ENCODE measurements at regions not wholly inside any gene's neighbourhood (a gene's known extent, or its start where the extent isn't known, plus 50 kb on each side); places are given as distances from the start of the nearest gene placed in this dataset.
"Not testable (repeated sequence)": the region's sequence is repeated elsewhere in the genome, so short reads cannot be mapped to it uniquely, and the experiment has no call there.

DNA sequence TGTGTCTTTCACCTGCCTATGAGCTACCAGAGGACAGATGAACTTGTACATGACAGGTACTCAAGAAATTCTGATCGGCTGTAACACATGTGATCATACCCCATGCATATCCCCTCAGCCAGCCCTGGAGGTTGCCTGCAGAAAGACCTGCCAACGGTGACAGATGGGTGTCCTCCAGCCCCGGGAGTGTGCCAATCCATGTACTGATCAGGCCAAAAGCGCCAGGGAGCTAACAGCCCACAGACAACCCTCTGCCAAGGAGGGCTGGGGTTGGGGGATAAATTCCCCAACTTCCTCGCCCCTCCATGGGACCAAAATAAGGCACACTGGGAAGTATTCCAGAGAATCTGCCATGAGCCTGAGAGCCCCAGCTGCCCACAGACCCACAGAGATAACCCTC lies 189.4 kb downstream of the CCT6B start:
- no peak for DNase-seq

DNA sequence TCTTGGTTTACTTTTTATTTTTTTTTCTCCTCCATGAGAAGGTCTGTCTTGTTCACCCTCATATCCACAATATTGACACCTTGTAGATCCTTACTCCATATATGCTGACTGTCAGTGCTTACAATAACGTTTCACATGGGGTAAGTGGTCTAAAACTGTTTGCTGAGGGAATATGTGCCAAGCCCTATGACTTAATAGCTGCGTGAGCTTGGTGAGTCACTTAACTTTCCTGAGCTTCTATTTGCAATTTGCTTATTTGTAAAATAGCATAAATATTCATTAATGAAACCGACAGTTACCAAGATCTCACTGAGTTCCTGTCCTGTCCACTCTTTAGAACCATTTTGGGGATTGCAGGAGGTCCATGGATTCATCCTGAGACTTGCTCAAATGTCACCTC lies 190.7 kb downstream of the CCT6B start:
- DNase-seq = no peak

DNA sequence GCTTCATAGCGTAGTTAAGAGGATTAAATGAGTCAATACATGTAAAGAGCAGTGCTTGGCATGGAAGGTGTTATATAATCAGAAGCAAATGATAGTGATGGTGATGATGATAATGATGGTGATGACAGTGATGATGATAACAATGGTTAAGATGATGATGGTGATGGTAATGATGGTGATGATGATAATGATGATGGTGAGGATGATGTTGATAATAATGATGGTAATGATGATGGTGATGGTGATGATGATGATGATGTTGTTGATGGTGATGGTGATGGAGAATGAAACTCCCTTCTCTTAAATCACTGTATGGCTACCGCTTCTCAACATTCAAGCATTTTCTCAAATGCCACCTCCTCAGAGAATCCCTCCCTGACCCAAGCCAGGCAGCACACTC lies 190.5 kb downstream of the TMEM132E start:
- no peak for DNase-seq

DNA sequence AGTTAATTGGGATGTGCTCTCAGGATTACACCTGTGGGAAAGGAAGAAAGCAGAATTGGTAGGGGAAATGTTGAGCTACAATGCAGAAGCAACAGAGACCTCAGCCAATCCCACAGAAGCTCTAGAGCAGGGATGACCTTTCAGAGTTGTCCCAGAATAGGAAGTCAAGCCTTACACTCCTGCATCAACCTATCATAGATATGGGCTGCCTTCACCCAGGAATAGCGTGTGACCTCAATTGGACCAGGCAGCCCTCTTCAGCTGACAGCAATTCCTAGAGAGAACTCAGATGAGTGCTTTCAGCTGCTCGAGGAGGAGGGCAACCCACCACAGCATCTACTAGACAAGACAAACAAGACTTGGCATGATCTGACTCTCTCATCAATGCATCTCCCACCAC lies 189.7 kb downstream of the TMEM132E start:
- no peak for DNase-seq

DNA sequence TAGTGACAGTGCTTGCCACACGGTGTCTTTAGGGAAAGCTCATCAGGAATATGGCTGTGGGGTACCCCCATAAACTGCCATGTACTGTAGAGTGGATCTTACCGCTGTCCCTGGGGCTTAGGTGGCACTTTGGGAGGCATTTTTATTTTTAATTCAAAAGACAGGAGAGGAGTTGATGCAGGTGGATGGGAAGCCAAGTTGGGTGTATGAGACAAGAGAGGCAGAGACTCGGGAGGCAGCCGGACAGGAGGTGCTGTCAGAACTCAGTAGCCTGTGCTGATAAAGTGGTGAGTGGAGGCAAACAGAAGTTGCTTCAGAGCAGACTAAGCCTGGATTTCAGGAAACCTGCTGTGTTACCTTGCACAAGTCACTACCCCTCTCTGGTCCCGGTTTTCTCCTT lies 185.9 kb downstream of the TMEM132E start:
- DNase-seq = no peak

DNA sequence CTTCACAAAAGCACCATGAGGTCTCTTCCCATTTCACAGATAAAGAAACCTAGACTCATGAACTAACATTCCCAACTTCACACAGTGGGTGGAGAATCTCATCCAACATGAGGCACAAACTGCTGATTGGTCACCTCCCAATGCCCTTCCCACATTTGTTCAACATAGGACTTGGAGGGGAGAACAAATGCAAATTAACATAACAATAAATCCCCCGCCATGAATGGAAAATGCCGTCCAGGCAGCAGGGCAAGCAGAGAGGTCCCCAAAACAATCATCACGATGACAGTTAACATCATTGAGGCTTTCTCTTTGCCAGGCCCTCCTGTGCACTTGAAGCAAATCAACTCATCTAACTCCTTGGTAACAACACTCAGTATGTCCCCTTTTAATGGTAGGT lies 185.3 kb downstream of the TMEM132E start:
- DNase-seq = no peak

DNA sequence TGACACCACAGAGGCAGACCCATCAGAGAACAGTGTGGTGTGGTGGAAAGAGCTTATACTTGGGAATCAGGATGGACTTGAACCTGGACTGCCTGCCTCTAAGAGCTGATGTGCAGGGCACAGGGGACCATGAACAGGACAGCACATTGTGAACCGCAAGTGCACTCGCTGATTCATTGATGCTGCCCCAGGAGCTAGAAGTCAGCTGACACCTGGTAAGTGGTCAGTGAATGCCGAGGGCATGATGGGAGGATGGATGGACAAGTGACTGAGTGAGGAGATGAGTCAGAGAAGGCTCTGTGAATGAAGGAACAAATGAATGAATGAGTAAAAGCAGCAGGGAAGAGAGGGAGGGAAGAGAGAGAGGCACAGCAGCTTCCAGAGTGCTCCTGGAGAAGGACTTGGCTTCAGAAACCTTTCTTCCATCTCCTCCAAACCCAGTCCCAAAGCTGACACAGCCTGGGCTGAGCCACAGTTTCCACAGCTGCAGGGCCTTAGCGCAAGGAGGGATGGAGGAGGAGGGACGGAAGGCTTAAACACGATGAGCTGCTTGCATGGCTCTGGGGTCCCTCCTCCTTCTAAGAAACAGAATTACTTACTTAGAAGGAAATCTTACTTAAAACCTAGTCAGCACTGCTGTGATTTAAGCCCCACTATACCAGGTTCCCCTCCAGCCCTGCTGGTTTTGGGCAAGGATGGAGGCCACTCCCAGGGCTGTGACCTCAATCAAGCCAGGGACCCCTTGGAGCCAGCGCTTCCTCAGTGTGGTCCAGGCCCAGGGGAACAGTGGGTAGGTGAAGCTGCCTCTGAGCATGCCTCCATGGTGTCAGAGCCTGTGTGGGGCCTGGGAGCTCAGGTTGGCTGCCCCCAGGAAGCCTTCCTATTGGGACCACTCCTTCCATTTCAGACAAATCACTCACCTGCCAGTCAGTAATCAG lies 184.6 kb downstream of the TMEM132E start:
- no peak for DNase-seq

DNA sequence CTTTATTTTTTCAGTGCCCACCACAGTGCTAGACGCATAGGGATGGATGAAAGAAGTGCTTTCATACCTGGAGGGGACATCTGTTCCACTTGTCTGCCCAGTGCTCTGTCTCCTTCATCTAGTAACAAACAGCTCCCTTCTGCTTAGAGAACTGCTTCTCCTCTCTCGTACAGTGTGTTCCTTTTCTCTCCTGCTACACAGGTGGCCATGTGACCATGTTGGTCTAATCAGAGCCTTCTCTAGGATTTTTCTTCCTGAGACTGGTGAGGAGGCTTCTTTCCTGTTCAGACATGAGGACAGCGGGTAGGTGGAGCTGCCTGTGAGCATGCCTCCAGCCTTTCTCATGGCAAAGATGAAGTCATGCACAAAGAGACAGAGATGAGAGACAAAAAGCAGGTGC lies 182.7 kb downstream of the TMEM132E start:
- no peak for DNase-seq

DNA sequence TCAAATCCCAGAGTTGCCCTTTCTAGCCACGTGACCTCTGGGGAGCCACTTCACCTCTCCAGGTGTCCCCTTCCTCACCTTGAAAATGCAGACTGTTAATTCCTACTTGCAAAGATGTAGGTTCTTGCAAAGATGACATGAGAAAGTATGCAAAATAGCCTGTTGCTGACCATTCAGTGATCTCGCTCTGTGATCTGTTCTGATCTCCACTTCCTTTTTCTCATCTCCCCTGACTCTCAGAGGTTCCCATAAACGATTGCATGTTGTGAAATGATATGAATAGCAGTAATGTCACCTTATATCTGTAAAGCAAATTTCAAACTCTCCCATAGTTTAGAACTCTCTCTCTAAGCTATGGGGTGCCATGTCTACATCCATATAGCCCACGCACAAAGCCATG lies 182.3 kb downstream of the TMEM132E start:
- DNase-seq = no peak

DNA sequence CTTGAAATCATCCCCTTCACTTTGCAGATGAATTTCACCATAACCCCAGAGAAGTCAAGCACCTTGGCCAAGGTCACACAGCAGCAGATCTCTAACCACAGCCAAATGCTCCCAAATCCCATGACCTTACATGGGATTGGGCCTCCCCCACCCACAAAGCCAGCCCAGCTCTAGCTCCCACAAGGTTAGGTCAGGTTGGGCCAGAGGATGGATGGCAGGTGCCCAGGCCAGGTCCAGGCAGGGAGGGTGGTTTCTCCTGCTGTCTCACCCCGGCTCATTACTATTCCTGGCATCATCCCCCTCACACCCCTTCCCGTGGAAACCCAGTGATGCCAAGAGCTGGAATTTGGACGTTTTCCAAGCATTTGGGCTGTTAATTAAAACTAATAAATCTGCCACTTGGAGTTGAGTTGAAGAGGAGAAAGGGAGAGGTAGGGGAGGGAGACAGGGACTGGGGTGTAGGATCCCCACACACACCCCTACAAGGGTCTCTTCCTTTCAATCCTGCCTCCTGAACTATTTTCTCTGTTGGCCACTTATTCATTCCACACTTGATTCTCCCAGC lies 181.6 kb downstream of the TMEM132E start:
- DNase-seq = no peak

DNA sequence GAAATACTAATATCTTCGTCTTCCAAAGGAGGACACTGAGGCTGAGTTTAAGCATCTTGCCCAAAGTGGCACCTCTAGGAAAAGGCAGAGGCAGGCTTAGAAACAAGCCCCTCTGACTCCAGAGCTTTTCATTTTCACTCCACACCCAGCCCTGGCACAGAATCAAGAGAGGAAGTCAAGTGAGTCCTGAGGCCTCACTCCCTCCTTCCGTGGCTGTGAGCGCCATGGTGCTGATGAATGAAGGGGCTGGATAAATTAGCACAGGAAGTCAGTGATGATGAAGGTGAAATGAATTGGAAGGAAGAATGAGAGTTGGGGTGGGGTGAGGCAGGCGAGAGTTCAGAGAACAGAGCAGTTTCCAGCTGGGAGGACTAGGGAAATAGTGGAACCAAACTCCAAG lies 179.3 kb downstream of the TMEM132E start:
- no peak for DNase-seq

DNA sequence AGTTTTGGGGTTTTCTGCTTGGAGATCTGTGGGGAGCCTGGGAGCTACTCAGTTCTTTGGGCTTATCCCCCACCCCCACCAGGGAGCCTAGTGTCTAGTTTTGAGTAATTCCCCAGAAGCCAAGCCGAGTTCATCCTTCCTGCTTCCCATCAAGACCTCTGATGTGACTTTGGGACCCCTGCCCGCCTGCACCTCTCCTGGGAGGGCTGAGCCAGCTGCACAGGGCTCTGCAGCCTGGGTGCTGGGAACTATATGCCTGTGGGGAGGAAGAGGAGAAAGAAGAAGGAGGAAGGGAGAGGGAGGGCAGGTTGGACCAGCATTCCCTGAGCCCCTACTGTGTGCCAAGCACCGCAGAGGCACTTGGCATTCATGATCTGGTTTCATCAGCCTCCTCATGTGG lies 178.9 kb downstream of the TMEM132E start:
- DNase-seq = no peak

DNA sequence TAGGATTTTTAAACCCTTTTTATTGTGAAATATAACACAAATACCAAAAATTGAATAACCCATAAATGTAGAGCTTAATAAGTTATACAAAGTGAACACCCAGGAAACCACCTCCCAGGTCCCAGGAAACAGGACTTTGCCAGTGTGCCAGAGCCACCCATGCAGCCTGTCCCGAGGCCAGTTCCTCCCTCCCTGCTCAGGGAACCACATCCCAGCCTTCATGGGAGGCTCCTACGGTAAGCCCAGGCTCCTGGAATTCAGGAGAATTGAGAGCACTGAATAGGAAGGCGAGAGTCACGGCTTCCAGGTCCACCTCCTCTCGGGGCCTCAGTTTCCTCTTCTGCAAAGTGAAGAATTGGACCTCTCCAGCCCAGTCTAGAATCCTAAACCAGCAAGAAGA lies 178.2 kb downstream of the TMEM132E start:
- no peak for DNase-seq

DNA sequence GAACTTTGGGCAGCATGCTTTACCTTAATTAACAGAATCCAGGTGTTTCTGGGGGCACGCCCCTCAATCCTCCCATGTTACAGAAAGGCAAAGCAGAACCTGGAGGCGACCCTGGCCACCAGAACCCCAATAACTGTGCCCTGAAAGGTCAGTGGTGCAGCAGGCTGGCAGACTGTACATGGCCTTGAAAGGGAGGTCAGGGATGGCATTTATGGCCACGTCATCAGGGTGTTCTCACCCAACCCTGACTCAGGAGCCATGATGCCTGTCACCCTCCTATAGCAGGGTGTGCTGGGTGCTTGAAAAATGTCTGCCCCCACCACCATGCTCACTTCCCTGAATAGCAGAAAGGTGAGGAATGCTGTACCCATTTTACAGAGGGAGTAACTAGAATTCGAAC lies 177.7 kb downstream of the TMEM132E start:
- DNase-seq = no peak

DNA sequence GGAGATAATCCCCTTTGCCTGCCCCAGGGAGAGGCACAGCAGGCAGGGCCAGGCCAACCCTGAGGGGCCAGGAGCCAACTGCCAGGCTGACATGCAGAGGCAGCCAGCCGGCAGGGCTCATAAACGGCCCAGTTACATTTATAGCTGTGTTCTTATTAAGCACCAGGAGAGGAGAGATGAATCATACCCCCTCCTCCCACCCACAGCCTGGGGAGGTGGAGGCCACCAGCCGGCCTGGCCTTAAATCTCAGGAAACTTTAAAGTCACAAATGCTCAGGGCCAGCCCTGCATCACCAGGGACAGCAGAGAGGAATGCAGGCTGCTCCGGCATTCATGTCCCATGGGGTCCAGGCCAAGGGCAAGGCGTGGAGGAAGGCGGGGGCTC lies 177.2 kb downstream of the TMEM132E start:
- no peak for DNase-seq

DNA sequence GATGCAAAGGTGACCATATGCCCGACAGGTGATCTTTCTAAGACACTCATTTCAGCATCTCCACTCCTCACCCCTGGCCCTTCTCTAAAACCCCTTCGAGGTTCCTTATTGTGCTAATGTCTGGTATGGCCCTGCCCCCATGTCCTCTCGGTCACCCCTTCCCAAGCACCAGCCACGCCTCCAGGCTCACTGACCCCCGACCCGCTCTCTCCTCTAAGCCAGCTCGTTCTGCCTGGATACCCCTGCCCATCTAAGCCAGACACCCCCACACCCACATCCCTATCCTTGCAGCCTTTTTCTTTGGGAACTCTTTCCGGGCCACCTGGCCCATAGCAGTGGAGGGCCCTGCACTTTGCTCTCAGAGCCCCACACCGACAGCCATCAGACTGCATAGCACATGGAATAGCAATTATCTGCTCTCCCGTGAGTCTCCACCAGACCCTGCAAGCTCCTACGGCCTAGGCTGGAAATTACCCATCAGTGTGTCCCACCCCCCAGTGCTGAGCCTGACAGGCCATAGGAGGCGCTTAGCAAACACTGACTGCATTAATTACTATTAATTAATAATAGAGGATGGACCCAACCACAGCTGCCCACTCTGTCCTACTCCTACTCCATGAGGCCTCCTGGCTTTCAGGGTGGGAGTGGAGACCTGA lies 176.7 kb downstream of the TMEM132E start:
- no peak for DNase-seq

DNA sequence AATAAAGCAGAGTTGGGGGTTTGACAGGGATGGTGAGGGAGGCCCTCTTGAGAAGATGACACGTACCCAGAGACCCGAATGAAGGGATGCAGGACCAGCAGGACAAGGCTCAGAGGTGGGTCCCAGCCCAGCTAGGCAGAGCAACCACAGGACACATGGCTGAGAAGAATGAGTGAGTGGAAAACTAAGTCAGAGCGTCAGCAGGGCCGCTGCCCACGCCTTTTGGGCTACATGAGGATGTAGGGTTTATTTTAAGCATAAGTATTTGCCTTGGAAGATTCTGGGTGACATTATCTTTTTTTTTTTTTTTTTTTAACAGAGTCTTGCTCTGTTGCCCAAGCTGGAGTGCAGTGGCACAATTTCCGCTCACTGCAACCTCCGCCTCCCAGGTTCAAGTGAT lies 176.0 kb downstream of the TMEM132E start:
- no peak for DNase-seq

DNA sequence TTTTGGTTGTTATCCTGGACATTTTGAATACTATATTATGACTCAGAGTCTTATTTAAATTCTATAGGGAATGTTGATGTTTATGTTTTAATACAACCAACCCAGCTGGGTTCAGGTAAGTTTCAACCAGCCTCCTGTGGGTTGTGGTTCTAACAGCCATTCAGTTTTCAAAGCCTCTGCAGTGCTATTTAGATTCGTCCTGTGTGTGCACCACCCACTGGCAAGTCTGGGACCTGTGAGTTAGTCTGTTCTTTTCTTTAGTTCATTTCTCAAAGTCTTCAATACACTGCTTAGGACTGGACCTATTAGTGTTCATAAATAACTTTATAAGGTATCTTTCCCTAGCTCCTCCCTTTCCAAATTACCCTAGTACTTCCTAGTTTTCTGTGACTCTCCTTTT lies 170.6 kb downstream of the TMEM132E start:
- no peak for DNase-seq

DNA sequence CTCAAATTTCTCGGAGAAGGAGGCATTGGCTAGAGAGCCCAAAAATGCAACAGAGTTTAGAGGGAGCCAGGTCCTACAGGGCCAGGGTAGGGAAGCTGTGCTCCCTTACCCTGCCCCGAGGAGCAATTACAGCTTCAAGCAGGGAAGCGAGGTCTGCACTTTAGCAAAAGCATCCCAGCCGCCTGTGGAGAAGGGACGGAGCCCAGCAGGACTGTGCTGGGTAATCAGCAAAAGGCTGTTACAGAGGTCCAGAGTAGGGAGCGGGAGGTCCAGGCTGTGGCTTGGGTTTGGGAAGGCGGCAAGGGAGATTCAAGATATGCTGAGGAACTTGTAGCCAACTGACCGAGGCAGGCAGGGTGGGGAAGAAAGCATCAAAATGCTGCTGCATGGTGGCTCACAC lies 162.6 kb downstream of the TMEM132E start:
- DNase-seq = no peak

DNA sequence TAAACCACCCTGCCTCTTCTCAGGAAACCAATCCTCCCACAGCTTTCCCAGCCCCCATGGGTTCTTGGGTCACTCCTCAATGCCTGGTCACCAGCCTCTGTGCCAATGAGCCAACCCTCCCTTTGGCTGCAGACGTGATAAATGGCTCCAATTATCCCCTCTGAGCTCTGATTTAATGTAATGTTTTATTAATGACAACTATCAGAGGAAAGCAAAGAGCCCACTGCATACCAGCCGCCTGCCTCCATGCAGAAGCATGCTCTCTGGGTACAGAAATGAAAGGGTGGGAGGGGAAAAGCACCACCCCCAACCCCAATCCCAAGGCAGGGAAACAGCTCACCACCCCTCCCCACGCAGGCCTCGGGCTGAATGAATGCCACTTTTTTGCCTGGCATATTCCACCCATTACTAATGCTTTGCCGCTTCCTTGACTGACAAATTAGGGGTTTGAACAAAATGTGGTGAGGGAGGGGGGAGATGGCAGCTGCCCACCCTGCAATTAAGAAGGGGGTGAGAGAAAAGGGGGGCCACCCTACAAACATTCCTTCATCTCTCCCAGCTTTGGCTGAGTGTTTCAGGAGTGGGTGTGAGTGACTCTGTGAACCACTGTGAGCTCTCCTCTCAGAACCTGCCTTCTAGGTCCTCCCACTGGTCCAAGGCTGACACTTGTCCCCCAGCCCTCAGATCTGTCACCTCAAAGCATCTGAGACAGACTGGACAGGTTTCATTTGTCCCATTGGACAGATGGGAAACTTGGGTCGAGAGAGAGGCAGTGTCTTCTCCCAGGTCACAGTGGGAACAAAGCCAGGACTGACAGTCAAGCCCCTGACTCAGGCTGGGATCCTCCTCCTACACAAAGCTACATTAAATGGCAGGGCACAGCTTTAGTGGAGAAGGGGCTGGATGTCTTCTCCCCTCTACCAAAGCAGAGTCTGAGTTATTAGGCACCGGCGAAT lies 161.5 kb downstream of the TMEM132E start:
- DNase-seq = no peak

DNA sequence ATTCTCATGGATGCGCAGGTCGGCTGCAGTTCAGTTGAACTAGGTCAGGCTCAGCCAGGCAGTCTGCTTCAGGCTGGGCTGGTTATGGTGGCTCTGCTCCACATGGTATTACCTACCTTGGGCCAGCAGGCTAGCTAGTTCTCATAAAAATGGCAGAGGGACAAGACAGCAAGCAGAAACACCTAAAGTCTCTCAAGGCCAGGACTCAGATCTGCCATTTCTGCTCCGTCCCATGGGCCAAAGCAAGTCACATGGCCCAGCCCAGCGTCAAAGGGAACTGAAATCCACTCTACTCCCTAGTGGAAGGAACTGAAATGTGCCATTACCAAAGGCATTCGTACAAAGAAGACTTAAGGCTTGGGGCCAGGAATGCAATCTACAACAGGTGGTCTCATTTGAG lies 160.0 kb downstream of the TMEM132E start:
- DNase-seq = no peak

DNA sequence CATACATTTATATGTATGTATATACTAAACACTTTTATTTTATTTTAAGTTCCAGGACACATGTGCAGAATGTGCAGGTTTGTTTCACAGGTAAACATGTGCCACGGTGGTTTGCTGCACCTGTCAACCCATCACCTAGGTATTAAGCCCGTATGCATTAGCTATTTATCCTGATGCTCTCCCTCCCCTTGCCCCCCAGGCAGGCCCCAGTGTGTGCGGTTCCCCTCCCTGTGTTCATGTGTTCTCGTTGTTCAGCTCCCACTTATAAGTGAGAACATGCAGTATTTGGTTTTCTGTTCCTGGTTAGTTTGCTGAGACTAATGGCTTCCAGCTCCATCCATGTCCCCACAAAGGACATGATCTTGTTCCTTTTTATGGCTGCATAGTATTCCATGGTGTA lies 158.3 kb downstream of the TMEM132E start:
- DNase-seq = not testable (repeated sequence)

DNA sequence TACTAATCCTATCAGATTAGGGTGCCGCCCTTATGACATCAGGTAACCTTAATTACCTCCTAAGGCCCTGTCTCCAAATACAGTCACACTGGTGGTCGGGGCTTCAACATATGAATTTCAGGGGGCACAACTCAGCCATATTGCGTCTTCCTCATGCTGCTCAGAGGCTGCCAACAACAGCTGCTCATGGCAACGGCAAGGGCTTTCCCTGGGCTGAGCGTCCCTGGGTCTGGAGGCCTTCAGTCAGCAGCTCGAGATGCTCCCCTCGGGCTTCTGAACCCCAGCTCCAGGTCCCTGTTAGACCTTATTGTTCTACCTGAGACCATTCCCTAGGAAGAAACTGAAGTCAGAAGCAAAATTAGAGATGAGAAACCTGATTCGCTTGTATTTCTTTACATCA lies 157.2 kb downstream of the TMEM132E start:
- no peak for DNase-seq

Measured in SIG-M5 (cell line).